ENCODE measurements at regions not wholly inside any gene's neighbourhood (a gene's known extent, or its start where the extent isn't known, plus 50 kb on each side); places are given as distances from the start of the nearest gene placed in this dataset.

DNA sequence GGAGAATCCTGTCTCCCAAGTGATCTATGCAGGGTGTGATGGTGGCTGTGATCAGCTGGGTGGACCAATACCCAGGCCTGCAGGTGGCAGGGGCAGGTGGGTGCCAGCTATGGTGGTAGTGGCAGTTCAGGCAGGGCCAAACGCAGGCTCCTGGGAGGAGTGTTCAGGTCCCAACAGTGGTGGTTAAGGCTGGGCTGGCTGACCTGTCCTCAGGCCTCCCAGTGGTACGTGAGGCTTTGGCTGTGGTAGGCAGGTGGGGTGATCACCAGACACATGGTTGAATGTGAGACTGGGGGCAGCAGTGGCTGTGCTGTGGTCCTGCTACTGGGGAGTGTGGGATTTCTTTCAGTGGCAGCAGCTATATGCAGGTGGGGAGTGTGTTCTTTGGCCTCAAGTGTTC lies 126.7 kb upstream of the STARD3NL start:
- TF ChIP-seq, protein P1, sequence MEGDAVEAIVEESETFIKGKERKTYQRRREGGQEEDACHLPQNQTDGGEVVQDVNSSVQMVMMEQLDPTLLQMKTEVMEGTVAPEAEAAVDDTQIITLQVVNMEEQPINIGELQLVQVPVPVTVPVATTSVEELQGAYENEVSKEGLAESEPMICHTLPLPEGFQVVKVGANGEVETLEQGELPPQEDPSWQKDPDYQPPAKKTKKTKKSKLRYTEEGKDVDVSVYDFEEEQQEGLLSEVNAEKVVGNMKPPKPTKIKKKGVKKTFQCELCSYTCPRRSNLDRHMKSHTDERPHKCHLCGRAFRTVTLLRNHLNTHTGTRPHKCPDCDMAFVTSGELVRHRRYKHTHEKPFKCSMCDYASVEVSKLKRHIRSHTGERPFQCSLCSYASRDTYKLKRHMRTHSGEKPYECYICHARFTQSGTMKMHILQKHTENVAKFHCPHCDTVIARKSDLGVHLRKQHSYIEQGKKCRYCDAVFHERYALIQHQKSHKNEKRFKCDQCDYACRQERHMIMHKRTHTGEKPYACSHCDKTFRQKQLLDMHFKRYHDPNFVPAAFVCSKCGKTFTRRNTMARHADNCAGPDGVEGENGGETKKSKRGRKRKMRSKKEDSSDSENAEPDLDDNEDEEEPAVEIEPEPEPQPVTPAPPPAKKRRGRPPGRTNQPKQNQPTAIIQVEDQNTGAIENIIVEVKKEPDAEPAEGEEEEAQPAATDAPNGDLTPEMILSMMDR (conservative IDR thresholded peaks at IDR 0.05; ENCODE audit: low read length), result no peak
- TF ChIP-seq EZH2phosphoT487 (IDR thresholded peaks at IDR 0.05; ENCODE audit: borderline replicate concordance), result no peak
